ENCODE measurements at regions not wholly inside any gene's neighbourhood (a gene's known extent, or its start where the extent isn't known, plus 50 kb on each side); places are given as distances from the start of the nearest gene placed in this dataset.
"Not testable (repeated sequence)": the region's sequence is repeated elsewhere in the genome, so short reads cannot be mapped to it uniquely, and the experiment has no call there.

DNA sequence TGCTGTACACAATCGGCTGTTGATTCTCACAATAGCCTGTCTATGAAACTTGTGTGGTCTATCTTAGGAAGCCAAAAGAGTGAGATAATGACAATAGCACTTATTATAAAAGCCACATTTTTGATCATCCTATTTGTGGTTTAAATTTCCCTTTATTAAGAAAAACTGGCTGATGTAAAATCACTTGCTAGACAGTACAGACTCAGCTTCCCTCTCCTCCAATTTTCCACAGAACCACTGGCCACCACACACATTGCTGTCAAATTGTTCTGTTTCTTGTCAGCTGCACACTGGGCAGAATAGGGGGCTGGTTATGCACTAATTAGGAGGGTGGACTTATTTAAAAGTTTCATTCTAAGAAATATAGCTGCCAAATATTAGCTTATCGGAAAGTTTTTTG is 425.9 kb downstream of the EPHA3 start:
- no peak for DNase-seq

DNA sequence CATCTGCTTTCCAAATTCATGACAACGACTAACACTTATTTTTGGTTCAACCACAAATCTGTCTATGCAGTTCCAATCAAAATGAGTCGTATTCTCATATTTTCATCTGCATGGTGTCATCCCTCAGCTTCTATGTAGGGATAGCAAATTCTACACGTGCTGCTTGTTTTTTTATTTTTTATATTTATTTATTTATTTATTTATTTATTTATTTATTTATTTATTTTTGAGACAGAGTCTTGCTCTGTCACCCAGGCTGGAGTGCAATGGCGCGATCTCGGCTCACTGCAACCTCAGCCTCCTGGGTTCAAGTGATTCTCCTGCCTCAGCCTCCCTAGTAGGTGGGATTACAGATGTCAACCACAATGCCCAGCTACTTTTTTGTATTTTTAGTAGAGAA is 447.2 kb downstream of the EPHA3 start:
- not testable (repeated sequence) for DNase-seq

DNA sequence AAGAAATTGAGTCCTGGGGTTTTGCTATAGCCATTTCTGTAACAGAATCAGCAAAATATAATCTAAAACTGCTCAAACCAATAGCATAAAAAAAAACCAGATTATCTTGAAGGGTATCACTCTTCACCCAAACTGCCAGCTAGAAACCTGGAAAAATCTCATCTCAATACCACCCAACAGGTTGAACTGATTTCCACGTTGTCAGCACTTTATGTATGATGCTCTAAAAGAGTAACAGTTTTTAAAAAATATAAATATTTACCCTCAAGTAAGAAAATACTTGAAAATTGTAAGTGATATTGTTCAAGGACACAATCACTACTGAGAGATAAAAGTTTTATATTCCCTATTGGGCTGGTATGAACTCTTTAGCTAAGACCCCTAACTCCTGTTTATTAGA is 451.3 kb downstream of the EPHA3 start:
- DNase-seq: no peak

DNA sequence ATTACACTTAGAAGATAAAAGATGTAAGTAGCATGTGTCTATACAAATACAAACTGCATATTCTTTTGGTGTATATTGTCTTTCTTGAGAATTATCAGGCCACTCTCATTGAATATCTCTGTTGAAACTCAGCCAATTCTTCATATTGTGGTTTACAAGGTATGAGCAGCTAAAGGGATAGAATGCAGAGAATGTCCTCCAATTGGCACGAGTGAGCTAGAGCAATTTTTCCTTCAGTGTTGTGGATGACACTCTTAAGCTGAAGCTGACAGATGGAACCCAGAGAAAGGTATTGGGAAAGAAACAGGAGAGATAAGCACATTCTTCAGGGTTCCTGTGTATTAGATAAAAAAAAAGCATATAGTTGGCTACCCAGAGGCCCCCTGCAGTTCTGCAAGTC is 453.1 kb downstream of the EPHA3 start:
- no peak for DNase-seq

DNA sequence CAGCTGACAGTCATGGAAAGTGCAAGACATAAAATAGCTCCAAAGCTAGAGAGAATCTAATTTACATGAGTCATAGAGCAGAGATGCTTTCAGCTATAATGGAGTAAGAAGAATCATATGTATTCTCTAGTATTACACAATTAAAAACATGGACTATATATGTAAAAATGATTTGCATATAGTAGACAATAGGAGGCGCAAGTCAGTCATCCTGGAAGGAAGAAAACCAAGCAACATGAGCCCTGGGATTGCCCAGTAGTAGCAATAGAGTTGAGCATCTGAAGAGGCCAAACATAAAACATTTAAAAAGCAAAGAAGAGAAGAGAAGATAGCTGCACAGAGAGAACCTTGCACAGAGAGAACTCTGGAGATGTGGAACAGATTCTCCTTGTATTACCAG is 455.0 kb downstream of the EPHA3 start:
- no peak for DNase-seq

DNA sequence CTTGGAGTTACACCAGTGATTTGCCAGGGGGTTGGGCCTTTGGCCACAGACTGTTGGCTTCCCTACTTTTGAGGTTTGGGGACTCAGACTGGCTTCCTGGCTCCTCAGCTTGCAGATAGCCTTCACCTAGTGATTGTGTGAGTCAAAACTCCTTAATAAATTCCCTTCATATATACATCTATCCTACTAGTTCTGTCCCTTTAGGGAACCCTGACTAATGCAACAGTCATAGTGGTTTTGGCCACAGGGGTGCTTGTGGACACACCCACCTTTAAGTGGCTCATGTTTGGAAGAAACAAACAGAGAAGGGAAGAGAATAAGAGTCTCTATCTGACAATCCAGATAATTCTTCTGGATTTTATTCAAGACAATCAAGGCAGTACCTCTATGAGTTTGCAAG is 457.7 kb downstream of the EPHA3 start:
- no peak for DNase-seq

DNA sequence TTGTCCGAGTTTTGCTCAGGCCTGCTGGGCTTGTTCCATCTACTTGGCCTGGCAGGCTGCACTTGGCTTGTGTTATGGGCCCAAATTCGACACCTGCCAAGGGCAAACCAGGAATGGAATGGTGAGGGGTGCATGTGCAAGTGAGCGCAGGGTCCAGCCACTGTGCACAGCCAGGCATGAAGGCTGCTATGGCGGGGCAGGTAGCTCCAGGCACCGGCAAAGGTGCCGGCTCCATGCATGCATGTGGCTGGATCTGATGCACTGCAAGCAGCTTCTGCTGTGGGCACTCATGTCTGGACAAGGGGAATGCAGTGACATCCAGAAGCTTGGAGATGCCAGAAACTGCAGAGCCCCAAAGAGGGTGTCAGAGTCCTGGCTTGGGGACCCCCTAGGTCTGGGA is 463.0 kb downstream of the EPHA3 start:
- DNase-seq: no peak

DNA sequence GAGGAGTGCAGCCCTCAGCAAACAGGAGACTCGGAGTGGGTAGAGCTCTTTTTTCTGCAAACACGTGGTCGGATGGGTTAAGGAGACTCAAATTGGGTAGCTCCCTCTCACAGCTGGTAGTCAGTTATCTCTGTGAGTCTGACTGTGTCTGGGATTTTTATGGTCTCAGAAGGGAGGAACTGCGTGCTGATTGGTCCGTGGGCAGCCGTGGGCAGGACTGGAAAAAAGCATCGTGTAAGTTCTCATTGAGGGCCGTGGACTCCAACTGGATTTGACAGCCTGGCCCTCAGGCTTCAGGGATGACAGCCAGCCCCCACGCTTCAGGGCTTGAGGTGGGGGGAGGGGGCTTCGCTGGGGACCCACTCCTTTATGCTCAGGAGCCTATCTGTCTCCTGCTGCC is 463.9 kb downstream of the EPHA3 start:
- DNase-seq: no peak

DNA sequence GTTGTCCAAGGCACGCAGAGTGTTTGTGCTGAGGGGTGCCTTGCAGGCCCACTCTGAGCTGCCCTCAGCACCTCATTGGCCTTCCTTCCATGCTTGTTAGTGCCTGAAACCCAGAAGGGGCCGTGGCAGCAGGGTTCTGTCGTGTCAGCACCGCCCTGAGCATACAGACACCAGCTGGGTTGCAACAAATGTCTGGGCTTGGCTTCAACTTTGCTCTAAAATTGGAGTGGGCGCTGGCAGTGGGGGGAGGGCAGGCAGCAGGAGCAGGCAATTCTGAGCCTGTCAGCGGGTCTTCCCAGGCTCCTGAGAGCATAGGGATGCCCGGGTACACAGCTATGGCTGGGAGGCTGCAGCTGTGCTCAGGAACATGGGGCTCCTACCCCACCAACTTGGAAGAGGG is 464.3 kb downstream of the EPHA3 start:
- no peak for DNase-seq

DNA sequence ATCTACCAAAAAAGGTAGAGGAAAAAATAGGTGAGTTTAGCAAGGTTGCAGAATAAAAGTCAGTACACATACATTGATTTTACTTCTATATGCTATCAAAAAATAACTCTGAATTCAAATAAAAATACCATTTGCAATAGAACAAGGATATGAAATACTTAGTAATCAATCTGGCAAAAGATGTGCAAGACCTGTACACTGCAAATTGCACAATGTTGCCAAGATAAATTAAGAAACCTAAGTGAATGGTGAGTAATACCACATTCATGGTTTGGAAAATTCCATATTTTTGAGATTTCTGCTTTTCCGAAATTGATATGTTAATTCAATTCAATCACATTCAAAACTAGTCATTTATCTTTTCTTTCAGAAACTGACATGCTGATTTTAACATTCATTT is 464.8 kb downstream of the EPHA3 start:
- DNase-seq: no peak

DNA sequence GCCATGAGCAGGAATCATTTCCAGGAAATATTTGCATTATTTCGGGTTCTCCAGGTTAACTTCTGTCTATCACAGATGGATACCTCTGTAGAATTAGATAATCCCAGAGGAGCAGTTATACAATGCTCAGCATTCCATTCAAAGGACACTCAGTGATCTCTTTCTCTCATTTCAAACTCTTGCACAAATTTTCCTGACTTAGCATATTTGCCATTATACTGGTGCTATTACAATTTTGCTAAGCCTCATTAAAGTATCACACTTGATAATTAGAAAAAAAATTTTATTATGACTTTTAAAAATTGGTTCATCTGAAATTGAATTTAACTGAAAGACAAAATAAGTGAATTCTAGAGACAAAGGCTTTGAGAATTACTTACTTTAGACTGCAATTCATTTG is 469.0 kb downstream of the EPHA3 start:
- no peak for DNase-seq

DNA sequence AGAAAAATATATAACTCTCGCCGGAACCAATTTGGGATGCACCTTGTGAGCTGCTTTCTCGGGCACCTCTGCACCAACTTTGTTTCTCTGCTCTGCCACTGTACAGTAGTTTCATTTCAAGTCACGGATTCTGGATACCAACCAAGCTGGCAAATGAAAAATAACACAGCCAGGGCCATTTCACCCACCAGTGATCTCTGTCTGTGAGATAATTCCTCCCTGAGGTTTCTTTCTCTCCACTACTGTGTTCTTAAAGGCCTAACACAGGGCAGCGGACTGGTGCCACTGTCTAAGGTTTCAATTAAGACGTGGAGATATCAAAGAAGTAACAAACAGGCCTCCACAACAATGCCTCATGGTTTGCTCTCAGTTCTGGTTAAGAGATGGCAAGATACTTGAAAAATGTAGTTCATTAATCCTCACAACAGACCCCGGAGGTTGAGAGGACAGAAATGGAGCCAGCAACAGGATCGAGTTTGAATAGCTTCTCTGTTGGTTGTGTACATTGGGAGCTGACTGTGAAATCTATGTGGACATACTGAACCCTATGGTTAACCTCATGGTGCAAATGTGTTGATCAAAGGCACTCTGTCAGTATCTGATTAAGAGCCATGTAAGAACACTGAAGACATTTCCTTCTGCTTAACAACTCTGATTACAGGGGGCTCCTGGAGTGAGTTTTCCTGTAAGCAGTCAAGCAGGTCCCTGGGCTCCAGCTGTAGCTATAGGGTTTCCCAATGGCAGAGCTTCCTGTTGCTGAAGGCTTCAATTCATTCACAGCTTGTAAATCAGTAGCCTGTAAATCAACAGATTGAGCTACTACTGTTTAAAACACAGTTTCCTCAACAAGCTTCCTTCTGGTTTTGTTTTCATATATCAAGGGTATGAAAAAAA is 470.5 kb downstream of the EPHA3 start:
- no peak for DNase-seq

DNA sequence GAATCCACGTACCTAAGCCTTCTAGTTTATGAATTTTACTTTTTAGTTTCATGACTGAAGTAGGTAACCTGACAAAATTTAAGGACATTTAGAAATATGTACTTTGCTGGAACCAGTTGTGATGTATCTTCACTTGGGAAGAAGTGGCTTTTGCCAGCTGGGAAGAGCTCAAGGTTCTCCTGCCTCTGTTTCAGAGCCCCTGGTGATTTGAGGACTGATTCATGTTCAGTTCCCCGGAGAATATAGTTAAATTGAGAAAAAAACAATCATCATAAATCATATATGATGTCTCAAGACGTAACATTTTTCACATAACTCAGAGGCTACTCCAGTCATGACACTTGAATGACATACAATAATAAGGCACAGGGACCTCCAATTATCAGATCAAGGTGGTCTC is 473.4 kb downstream of the EPHA3 start:
- no peak for DNase-seq

DNA sequence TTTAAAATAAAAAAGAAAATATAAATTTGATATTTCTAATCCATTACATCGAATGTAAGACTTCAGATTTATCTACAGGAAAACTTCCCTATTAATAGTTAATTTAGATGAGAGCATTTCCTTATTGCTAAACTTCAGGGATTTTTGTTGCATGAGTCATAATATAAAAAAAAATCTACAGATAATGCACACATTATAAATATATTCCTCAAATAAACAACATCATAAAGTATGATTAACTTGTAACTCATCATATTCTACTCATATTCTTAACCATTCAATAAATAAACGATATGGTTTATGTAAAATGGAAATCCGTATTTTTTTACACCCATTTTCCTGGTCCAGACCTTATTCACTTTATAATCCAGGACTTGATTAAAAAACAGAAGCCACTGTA is 477.0 kb downstream of the EPHA3 start:
- no peak for DNase-seq

DNA sequence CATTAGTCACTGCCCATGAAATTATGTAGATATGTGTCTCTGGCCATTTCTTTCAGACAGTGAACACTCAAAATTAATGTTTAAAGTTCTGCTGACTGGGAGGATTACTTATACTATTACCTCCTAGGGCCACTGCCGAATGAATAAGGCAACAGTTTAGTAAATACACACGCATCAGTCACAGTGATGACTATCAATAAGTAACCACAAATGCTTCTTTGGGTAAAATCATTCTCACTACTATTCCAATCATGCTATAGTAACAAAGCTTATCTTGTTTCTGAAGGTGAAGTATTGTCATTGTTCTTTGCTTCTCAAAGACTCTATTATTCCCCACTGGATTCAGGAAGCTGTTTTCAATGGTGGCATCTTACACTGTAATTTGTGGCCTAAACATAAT is 478.8 kb downstream of the EPHA3 start:
- DNase-seq: no peak

DNA sequence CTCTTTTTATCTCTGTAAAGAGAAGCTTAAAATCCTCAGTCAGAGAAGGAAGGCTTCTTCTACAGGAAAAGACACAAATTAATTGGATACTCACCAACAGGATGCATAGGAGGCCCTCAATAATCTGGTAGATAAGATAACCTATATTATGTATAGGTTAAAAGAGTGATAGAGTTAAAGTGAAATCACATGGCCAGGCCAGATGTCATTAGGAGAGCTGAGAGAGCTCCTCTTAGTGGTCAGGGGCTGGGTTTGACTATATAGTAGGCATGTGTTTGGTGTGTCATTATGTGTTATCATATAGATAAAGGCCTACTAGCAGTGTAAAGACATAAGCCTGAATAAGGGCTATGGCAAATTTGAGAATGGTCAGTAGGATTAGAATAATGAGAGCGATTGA is 479.3 kb downstream of the EPHA3 start:
- no peak for DNase-seq

DNA sequence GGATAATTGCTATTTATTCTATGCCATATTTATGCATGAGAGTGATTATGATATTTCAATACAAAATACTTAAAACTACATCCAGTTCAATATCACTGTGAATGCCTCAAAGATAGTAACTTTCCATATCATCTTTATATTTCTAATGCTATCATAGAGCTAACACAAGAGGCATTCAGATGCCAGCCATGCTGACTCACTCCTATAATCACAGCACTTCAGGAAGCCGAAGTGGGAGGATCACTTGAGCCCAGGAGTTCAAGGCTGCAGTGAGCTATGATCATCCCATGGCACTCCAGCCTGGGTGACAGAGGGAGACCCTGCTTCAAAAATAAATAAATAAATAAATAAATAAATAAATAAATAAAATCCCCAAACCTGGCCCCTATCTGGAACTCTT is 498.7 kb downstream of the EPHA3 start:
- no peak for DNase-seq

DNA sequence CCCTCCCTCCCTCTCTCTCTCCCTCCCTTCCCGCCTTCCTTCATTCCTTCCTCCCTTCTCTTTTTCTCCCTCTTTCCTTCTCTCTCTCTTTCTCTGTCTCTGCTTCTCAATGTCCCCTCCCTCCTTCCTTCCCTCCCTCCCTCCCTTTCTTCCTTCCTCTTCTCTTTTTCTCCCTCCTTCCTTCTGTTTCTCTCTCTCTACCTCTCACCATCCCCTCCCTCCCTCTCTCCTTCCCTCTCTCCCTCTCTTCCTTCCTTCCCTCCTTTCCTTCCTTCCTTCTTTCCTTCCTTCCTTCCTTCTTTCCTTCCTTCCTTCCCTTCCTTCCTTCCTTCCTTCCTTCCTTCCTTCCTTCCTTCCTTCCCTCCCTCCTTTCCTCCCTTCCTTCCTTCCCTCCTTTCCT is 504.6 kb downstream of the EPHA3 start:
- no peak for DNase-seq

DNA sequence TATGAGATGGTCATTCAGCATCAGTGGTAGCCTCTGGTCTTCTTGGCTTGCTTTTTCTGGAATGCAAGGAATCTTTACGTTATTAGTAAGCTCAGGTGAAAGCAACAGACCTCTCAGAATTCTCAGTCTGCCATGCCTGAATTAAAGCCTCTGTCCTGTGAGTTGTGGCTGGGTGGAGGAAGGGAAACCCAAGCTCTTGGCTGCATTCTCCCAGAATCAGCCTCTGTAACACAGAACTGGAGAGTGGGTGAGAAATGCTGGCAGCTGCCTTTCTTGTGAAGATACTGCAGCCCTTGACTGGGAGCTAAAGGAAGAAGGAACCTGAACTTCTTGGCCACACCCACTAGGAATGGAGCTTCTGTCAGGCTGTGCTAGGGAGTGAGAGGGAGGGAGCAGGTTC is 505.8 kb downstream of the EPHA3 start:
- no peak for DNase-seq

DNA sequence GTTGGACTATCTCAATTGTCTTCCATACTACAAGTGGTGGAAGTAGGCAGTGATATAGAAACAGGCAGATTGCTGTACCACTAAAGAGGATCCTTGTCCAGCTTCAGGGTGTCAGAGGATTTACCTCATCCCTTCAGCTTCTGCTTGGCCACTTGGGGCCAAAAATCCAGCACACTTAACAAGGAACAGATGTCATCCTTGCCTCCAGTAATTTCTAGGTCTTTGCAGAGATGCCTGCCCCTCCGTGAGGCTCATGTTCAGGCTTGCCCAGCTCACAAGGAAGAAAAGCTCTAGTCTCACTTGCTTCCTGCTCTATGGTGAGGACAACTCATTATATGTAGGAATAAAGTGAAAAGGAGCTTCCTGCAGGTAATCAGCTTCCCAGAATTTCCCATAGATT is 510.3 kb downstream of the EPHA3 start:
- no peak for DNase-seq

DNA sequence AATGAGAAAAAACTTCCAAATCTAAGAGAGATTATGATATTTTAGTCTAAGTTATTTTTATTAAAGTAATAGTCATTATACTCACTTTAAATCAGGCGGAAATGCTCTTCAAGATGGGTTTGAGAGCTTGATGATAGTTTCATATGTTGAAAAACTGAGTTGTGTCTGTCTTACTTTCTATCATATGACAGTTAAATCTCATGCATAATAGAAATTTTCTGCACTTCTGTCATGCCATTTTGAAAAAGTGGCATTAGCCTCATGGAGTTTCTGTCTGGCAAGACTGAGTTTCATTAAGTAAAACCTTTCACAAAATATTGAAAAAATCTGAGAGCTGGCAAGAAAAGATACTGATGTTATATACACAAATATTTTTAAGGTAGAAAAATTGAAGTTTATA is 511.8 kb downstream of the EPHA3 start:
- no peak for DNase-seq

DNA sequence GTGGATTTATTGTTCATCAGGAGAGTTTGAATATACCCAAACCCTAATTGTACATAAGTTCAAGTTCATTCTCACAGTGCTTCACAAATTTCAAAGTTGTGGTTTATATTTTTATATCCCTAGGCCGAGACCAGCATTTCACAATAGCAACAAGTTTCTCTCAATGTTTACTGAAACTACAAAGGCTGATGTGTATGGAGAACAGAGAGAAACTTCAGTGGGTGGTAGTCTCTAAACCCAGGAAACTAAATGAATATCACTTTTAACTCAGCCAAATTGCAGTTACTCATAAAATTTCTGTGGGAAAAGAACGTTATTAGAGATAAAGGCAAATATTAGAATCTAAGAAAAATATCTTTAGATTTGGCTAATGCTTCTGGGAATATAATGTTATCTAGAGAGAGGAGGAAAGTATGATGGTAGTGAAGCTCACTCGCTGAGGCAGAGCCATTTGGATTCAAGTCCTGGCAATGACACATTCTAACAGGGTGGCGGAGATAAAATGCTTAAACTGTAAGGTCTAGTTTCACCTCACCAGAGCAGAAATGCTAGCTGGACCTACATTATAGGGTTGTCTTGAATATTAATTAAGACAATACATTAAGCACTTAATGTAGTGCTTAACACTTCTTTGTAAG is 514.8 kb downstream of the EPHA3 start:
- no peak for DNase-seq

DNA sequence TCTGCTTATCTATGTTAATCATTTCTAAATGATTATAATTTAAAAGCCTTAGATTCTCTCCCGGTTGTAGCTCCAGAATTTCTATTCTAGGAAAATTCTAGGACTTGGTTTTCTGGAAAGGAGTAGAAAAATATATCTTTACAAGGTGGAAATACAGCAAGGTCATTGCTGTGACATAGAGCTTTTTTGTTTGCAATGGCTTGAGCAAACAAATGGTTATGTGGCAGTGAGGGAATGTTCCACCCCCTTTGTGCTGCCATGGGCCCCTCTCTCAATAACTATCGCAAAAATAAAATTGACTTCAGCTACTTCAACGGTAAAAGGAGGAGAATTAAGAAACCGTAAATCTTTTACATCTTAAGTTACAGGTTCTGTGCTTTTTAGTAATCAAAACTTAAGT is 517.1 kb downstream of the EPHA3 start:
- no peak for DNase-seq

DNA sequence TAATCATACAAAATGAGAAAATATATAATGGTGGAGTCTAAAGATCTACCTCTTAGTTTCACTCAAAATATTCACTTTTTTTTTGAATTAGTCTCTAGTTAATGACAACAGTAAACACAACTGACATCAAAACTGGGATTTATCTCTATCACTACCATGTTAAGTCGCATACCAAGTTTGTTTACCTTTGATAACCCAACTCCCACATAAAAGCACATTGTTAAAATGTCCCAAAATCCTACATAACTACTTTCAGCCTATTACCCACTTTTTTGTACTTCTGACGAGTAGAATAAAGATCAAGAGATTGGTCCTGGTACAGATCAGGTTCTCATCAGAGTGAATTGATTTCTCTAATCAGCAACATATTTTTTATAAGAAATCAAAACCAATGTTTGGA is 518.5 kb downstream of the EPHA3 start:
- DNase-seq: no peak

Data from GF-D8 (cell line).